GM12864 (cell line): ENCODE measurements at regions not wholly inside any gene's neighbourhood (a gene's known extent, or its start where the extent isn't known, plus 50 kb on each side); places are given as distances from the start of the nearest gene placed in this dataset.

Source experiments
- DNase-seq: peaks from one replicate; pipeline ENCODE4 v3.0.0-alpha.2; 2011; ENCODE audit warnings: low read depth
- H3K4me3 ChIP-seq: 2 replicates; pipeline ENCODE4 v1.5.1; 2011; ENCODE audit warnings: mild to moderate bottlenecking, low read depth, low read length, control low read depth
- TF ChIP-seq, protein P1 (sequence below): IDR thresholded peaks from 2 replicates; pipeline ENCODE4 v1.5.1; 2011; ENCODE audit warnings: low read depth, mild to moderate bottlenecking, moderate library complexity, low read length, control low read depth, inconsistent platforms; ENCODE audit errors: missing control alignments

- TF ChIP-seq, protein P1, sequence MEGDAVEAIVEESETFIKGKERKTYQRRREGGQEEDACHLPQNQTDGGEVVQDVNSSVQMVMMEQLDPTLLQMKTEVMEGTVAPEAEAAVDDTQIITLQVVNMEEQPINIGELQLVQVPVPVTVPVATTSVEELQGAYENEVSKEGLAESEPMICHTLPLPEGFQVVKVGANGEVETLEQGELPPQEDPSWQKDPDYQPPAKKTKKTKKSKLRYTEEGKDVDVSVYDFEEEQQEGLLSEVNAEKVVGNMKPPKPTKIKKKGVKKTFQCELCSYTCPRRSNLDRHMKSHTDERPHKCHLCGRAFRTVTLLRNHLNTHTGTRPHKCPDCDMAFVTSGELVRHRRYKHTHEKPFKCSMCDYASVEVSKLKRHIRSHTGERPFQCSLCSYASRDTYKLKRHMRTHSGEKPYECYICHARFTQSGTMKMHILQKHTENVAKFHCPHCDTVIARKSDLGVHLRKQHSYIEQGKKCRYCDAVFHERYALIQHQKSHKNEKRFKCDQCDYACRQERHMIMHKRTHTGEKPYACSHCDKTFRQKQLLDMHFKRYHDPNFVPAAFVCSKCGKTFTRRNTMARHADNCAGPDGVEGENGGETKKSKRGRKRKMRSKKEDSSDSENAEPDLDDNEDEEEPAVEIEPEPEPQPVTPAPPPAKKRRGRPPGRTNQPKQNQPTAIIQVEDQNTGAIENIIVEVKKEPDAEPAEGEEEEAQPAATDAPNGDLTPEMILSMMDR: no peak
- H3K4me3 ChIP-seq: no peak overlapping the region
- no peak for DNase-seq
Measured at GRCh38 chr3:14346191-14346590, 56.2 kb upstream of the SLC6A6 start.

DNA sequence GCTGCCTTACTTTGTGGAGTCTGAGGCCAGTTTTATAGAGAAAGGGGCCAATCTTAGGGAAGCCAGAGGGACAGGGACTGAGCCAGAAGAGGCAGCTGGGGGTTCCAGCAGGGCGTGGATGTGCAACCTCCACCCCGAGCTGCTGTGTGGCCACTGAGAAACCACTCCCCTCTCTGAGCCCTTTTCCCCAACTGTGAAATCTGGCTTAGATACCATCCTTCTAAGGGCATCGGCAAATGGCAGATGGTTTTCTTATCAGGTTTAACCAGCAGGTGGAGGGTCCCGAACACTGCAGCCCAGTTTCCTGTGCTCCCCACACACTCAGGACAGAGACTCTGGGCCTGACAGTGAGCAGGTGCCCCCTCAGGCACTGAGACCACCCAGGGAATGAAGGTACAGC, 55.8 kb upstream of the SLC6A6 start:
- H3K4me3 ChIP-seq: no peak overlapping the region
- DNase-seq: no peak
- TF ChIP-seq, protein P1: no peak

DNA sequence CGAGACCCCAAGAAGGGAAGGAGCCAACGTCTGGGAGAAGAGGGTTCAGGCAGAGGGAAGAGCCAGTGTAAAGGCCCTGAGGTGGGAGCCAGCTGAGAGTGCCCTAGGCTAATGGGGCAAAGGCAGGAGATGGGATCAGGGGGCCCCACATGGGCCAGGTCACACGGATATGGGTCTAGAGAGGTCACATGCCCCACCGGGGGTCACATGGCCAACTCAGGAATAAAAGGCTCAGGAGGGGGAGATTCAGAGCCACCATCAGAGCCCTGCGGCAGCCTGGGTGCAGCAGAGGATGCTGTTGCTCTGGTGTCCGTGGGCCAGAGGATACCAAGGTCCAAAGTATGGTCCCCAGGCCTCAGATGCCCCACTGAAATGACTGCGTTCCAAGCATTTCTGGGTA, 55.3 kb upstream of the SLC6A6 start:
- TF ChIP-seq, protein P1: no peak
- no peak for DNase-seq
- no peak overlapping the region for H3K4me3 ChIP-seq

DNA sequence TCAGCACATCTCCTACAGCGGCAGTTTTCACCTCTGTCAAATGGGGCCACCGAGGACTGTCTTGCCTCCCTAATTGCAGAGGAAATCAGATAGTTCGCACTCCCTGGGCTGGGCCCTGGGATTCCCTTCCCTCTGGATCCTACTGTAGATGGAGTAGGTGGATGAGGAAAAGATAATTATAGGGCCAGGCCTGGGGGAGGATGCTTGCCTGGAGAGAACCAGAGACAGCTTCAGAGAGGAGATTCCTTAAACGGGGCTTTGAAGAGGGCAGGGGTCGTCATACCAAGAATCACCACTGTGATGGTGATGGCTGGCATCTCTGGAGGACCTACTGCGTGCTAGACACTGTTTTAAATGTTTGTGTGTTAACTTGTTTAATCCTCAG, 50.8 kb upstream of the SLC6A6 start:
- H3K4me3 ChIP-seq: no peak overlapping the region
- DNase-seq: no peak
- TF ChIP-seq, protein P1: no peak

DNA sequence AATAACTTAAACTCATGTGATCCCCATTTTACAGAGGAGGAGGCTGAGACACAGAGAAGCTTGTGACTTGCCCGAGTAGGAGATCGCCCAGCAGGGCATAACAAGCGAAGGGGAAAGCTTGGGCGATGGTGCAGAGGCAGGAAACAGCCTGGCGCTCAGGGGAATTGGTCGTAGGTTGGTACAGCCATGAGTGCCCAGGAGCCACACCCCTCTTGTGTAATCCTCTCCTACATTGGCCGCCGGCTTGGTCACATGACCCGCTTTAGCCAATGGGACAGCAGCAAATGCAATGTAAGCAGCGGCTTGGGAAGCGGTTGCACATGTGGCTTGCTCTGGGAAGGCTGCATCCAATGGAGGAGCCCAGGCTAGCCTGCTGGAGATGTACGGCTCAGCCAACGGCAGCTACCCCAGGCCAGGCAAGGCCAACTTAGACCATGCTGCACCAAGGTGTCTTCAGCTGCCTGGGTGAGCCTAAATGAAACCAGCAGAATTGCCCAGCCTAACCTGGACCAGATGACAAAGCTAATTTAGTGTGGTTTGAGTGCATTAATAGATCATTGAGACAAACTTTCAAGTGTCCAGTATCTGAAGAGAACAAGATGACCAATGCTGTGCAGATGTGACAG, 50.3 kb upstream of the SLC6A6 start:
- TF ChIP-seq, protein P1: no peak
- no peak overlapping the region for H3K4me3 ChIP-seq
- DNase-seq: peak; percentile 49
